GM19240 (cell line): ENCODE measurements at regions not wholly inside any gene's neighbourhood (a gene's known extent, or its start where the extent isn't known, plus 50 kb on each side); places are given as distances from the start of the nearest gene placed in this dataset.

Source experiments
- DNase-seq: peaks from one replicate; pipeline ENCODE4 v3.0.0; 2011; ENCODE audit warnings: low spot score; ENCODE audit not compliant: insufficient read length

- DNase-seq = no peak
Observed at GRCh38 chr1:239436286-239436685, 49.9 kb downstream of the CHRM3 start.

DNA sequence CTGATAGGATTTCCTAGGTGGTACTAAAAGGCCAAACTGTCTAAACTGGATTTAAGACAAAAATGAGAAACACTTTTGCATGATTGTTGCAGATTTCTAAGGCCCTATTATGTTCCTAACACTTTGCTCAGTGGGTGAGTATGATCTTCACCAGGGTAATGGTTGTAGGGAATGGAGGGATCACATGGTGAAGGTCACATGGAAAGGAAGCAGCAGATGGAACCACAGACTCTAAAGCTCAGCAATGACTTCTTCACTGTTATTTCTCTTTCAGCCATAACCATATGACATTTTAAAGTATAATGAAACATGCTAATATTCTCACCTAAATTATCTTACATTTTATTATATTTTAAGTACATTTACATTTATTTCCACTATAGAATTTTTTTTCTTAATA lies 51.5 kb downstream of the CHRM3 start:
- no peak for DNase-seq

DNA sequence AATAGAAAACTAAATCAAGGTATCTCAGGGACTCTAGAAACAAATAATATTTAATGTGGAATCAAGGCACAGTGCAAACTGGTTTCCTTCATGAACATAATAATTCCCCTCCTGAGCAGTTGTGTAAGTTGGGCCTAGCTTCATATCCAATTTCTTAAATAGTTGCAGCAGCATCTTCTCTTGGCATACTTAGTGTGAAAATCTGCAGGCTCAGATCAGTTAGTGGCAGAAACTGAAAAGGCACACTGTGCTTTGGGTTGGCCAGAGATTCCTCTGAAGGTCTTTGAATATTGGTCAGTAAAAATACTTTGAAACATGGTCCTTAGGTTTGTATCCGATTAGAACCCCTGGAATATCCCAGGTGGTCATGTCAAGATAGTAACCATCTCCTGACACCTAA lies 52.5 kb downstream of the CHRM3 start:
- no peak for DNase-seq

- DNase-seq = no peak
Observed at GRCh38 chr1:239443361-239443760, 57.0 kb downstream of the CHRM3 start.

DNA sequence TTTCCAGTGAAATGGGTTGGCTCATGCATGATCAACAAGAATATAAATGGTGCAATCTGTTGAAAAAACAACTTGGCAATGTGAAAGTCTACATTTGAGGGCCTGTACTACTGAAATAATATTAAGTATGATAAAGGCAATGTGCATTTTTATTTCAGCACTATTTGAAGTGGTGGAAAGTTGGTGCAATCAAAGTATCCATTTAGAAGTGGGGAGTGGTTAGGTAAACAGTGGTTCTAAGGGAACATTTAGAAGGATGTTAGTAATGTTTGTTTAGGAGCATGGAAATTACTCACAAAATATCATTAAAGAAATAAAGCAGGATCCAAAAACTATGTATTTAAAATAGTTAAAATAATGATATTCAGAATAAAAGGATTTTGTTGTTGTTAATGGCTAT lies 60.2 kb downstream of the CHRM3 start:
- DNase-seq = no peak

GRCh38 chr1:239448911-239449310 lies 62.5 kb downstream of the CHRM3 start:
- DNase-seq = no peak

- no peak for DNase-seq
Observed at GRCh38 chr1:239455743-239456142, 69.4 kb downstream of the CHRM3 start.

- DNase-seq = no peak
Observed at GRCh38 chr1:239456788-239457187, 70.4 kb downstream of the CHRM3 start.

DNA sequence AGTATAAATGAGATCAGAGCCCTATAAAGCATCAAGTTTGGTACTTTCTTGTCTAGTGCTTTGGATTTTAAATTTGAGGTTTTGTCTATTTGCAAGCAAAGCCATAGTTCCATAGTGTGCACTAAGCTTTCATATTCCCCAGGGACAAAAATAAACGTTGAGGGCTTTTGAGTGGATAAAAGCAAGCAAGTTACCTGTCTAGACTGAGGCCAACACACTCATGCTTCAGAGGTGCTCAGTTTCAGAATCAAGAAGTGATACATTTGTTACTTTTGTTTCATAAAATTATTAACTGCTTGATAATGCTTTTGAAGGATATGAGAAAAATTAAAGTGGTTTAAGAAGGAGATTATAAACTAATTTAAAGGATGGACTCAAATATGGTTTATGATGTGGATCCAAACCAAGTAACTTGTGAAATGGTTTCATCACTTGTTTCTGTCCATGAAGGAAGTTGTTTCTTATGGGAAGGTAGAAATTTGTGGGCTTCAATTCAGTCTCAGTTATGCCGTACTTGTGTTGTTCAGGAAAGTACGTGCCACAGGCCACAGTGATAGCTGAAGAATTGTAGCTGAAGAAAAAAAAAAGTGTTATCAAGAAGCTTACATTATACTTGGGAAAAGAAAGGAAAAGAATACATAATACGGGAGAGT lies 71.2 kb downstream of the CHRM3 start:
- no peak for DNase-seq

GRCh38 chr1:239458144-239458500 lies 71.8 kb downstream of the CHRM3 start:
- DNase-seq = no peak

DNA sequence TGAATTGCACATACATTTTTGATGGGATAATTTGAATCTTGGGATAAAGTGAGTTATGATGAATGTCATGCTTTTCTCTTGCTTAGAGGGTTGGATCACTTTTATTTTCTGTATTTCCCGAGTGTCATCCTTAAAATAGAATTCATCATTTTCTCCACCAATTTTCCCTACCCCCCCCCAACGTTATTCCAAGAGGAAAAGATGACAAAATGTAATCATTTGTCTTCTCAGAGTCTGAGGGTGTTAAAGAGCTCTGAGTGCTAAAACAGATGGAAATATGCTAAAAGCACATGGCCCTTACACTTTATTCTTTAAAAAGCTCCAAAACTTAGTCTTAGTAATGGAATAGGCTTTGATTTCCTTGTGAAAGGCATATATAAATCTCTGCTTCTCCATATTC lies 81.4 kb downstream of the CHRM3 start:
- no peak for DNase-seq

GRCh38 chr1:239478069-239478468 lies 91.7 kb downstream of the CHRM3 start:
- no peak for DNase-seq

- no peak for DNase-seq
Observed at GRCh38 chr1:239483391-239483790, 97.0 kb downstream of the CHRM3 start.

GRCh38 chr1:239493811-239494414 lies 107.5 kb downstream of the CHRM3 start:
- no peak for DNase-seq

DNA sequence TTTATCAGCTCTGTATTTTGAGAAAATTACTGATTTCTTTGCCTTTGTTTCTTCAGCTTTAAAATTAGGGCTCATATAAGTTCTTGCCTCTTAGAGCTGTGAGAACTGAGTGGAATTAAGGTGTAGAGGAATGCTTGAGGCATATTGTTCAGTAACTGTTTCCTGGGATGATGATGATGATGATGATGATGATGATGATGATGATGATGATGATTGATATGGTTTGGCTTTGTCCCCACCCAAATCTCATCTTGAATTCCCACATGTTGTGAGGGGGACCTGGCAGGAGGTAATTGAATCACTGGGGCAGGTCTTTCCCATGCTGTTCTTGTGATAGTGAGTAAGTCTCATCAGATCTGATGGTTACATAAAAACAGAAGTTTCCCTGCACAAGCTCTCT lies 118.7 kb downstream of the CHRM3 start:
- DNase-seq = no peak

GRCh38 chr1:239507826-239508225 lies 121.5 kb downstream of the CHRM3 start:
- no peak for DNase-seq

GRCh38 chr1:239511875-239512274 lies 125.5 kb downstream of the CHRM3 start:
- no peak for DNase-seq

GRCh38 chr1:239516579-239516978 lies 130.2 kb downstream of the CHRM3 start:
- DNase-seq = no peak

DNA sequence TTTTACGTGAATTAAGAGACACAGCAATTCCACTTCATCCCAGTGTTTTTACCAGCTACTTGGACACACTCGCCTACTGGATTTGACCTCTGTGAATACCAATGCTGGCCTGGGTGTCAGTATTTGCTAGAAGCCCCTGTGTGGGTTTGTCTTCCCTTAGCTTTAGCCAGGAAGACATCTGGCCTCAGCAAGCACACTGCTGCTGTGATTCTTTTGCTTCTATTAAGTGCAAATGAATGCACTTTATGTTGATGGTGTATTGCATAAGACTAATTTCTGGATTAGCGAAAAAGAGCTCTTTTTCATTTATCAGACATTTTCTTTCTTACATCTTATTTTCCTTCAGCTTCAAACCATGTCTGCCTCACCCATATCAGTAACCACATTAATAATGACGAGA lies 140.0 kb downstream of the CHRM3 start:
- no peak for DNase-seq

DNA sequence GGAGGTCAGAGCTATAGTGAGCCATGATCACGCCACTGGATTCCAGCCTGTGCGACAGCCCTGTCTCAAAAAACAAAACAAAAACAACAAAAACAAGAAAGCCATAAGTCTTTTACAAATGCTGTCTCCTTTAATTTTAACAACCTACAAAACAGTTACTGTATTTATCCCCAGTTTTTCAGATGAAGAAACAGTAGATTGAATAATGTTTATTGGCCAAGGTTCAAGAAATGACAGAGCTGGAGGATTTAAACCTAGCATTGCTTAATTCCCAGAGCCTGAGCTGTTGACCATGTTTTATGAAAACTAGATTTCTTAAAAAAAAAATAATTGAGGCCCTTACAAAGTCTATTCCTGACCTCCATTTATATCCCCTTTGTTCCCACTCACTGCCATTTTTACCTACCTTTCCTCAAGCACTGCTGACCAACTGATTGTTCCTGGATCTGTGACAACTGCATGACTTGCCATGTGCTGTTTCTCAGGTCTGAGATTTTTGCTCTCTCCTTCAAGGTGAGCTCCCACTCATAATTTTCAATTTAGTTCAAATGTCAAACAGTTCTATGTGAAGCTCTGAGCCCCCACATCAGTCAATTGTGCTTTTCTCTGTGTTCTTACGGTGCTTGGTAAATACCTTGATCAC lies 140.8 kb downstream of the CHRM3 start:
- no peak for DNase-seq

DNA sequence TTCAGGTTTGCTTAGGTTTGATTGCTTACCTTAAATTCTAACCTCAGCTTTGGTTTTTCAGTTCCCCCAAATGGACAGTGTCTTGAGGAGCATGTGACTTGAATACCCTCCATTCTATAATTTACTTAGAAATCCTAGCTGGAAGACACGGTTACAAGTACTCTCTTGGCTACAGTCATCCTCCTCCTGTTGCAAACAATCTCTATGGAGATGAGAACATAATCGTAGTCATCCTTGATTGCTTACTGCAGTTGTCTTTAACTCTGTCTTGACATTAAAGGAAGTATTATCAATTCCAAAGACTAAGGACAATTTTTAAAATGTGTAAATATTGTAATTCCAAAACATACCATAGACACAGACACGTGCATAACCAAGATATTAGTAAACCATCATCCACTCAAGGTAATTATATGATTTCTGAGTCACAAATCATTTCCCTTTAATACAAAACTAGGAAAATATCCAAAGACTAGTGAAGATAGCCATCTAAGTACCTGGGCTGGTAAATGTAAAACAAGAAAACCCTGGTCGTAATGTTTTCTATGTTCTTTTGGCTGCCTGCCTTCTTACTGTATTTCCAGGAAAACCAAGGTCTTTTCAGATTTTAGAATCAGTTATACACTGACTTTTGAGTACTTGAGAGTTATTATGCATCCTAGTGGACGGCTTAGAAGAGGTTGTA lies 149.9 kb downstream of the CHRM3 start:
- DNase-seq = no peak

GRCh38 chr1:239537795-239538194 lies 151.4 kb downstream of the CHRM3 start:
- no peak for DNase-seq
